ENCODE measurements at regions not wholly inside any gene's neighbourhood (a gene's known extent, or its start where the extent isn't known, plus 50 kb on each side); places are given as distances from the start of the nearest gene placed in this dataset.

GRCh38 chr21:16372586-16372985 lies 642.8 kb downstream of the USP25 start:
- TF ChIP-seq CTCF (IDR thresholded peaks at IDR 0.05): no peak
- TF ChIP-seq POLR2A (IDR thresholded peaks at IDR 0.05): no peak
